DND-41 (cell line): ENCODE measurements at regions not wholly inside any gene's neighbourhood (a gene's known extent, or its start where the extent isn't known, plus 50 kb on each side); places are given as distances from the start of the nearest gene placed in this dataset.

Source experiments
- ATAC-seq: fragments of 200-7000 bp; cut with Tn5 transposase; 3 replicates; pipeline ENCODE4 v1.9.1; 2021; ENCODE audit warnings: low read depth; ENCODE audit not compliant: insufficient read depth
- DNase-seq: peaks from one replicate; pipeline ENCODE4 v3.0.0-alpha.2; 2020
- H2AFZ ChIP-seq: 2 replicates; pipeline ENCODE4 v1.6.0; 2012; ENCODE audit warnings: low read depth, low read length
- H3K27ac ChIP-seq: 2 replicates; pipeline ENCODE4 v1.5.1; 2012; ENCODE audit warnings: low read length, inconsistent platforms
- H3K27me3 ChIP-seq: fragments of 200-600 bp; sonication (generic); 2 replicates; pipeline ENCODE4 v1.6.0; 2012; ENCODE audit warnings: low read length, mild to moderate bottlenecking, inconsistent platforms; ENCODE audit not compliant: insufficient read depth, poor library complexity
- H3K36me3 ChIP-seq: 2 replicates; pipeline ENCODE4 v1.5.1; 2012; ENCODE audit warnings: low read length, inconsistent platforms; ENCODE audit not compliant: insufficient read depth
- H3K4me1 ChIP-seq: 2 replicates; pipeline ENCODE4 v1.5.1; 2012; ENCODE audit warnings: mild to moderate bottlenecking, low read length; ENCODE audit not compliant: insufficient read depth
- H3K4me2 ChIP-seq: 2 replicates; pipeline ENCODE4 v1.6.0; 2012; ENCODE audit warnings: mild to moderate bottlenecking, moderate library complexity, low read length, inconsistent platforms; ENCODE audit not compliant: insufficient read depth
- H3K4me3 ChIP-seq, 2 experiments: fragments of 200-600 bp in 1 of 2; shearing (Covaris generic) in 1 of 2; 2 replicates each; pipeline ENCODE4 v1.5.1; 2012 to 2016; ENCODE audit warnings: inconsistent platforms in 2 of 2, low read length in 2 of 2, mild to moderate bottlenecking in 2 of 2, low read depth in 1 of 2, moderate library complexity in 1 of 2
- H3K79me2 ChIP-seq: 2 replicates; pipeline ENCODE4 v1.6.0; 2012; ENCODE audit warnings: low read length, inconsistent platforms; ENCODE audit not compliant: insufficient read depth
- H3K9ac ChIP-seq: 2 replicates; pipeline ENCODE4 v1.6.0; 2012; ENCODE audit warnings: low read depth, mild to moderate bottlenecking, inconsistent platforms, low read length, moderate library complexity
- H3K9me3 ChIP-seq: 2 replicates; pipeline ENCODE4 v1.5.1; 2012; ENCODE audit warnings: low read length, moderate library complexity, mild to moderate bottlenecking, inconsistent platforms; ENCODE audit not compliant: insufficient read depth, severe bottlenecking
- H4K20me1 ChIP-seq: 2 replicates; pipeline ENCODE4 v1.6.0; 2012; ENCODE audit warnings: low read length; ENCODE audit not compliant: insufficient read depth
- EZH2 ChIP-seq: IDR thresholded peaks from 3 replicates; pipeline ENCODE4 v1.6.1; 2012; ENCODE audit warnings: borderline replicate concordance, low read depth, mild to moderate bottlenecking, moderate library complexity, low read length, inconsistent platforms; ENCODE audit not compliant: severe bottlenecking
- TF ChIP-seq, protein P1 (sequence below): IDR thresholded peaks from 2 replicates; pipeline ENCODE4 v1.5.1; 2012; ENCODE audit warnings: borderline replicate concordance, low read length, moderate library complexity, mild to moderate bottlenecking; ENCODE audit not compliant: poor library complexity, severe bottlenecking; ENCODE audit errors: extremely low read depth

DNA sequence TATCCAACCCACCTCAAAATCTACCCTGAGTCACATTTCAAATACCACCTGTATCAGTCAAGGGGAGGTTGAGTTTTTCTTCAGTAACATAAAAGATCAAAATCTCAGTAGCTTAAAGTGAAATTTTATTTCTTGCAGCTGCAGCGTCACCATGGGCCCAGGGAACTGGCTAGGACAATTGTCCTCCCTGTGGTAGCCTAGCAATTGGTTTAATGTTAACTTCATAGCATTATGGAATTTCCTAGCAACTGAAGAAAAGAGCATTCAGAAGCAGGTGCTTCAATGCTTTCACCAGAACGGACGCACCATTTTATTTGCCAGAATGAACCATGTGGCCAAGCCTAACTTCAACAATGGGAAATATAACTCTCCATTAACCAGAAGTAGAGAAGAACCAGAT lies 359.3 kb upstream of the TSHZ3 start:
- Histone ChIP-seq H2AFZ (no peak overlapping the region), H3K9ac (no peak overlapping the region), H4K20me1 (no peaks in the 10 kb centered on the region), H3K9me3 (no peaks in the 10 kb centered on the region), H3K79me2 (no peaks in the 10 kb centered on the region), H3K4me3 (no peak overlapping the region), H3K27ac (no peak overlapping the region), H3K4me2 (no peak overlapping the region), H3K36me3 (no peaks in the 10 kb centered on the region), H3K4me1 (no peaks in the 10 kb centered on the region), H3K27me3 (peaks cover 3% of the 10 kb centered on the region)
- TF ChIP-seq, protein P1, sequence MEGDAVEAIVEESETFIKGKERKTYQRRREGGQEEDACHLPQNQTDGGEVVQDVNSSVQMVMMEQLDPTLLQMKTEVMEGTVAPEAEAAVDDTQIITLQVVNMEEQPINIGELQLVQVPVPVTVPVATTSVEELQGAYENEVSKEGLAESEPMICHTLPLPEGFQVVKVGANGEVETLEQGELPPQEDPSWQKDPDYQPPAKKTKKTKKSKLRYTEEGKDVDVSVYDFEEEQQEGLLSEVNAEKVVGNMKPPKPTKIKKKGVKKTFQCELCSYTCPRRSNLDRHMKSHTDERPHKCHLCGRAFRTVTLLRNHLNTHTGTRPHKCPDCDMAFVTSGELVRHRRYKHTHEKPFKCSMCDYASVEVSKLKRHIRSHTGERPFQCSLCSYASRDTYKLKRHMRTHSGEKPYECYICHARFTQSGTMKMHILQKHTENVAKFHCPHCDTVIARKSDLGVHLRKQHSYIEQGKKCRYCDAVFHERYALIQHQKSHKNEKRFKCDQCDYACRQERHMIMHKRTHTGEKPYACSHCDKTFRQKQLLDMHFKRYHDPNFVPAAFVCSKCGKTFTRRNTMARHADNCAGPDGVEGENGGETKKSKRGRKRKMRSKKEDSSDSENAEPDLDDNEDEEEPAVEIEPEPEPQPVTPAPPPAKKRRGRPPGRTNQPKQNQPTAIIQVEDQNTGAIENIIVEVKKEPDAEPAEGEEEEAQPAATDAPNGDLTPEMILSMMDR, result no peak
- TF ChIP-seq EZH2, result no peak
- ATAC-seq, result no peak
- DNase-seq, result no peak

DNA sequence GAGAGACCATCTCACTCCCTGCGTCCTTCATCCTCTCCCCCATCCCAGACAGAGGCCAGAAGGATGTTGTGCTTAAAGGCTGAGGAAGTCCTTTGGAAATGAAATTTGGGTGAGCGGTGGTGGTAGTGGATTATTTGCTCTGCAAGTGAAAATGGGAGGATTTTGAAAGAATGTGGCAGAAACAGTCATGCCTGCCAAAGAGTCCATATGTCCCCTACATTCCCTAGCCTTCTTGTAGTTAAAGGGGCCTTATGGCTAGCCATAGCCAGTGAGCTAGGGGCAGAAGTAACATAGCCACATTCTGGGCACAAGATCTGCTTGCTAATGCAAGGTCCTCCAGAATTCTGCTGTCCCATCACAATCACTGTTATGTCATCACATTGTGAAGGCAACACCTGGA lies 360.2 kb upstream of the TSHZ3 start:
- Histone ChIP-seq H3K4me3 (no peak overlapping the region), H4K20me1 (no peaks in the 10 kb centered on the region), H3K27me3 (peaks cover 3% of the 10 kb centered on the region), H3K4me2 (no peak overlapping the region), H3K36me3 (no peaks in the 10 kb centered on the region), H2AFZ (no peak overlapping the region), H3K9ac (no peak overlapping the region), H3K4me1 (no peaks in the 10 kb centered on the region), H3K9me3 (no peaks in the 10 kb centered on the region), H3K79me2 (no peaks in the 10 kb centered on the region), H3K27ac (no peak overlapping the region)
- TF ChIP-seq EZH2, result no peak
- TF ChIP-seq, protein P1, result no peak
- ATAC-seq, result no peak
- no peak for DNase-seq

DNA sequence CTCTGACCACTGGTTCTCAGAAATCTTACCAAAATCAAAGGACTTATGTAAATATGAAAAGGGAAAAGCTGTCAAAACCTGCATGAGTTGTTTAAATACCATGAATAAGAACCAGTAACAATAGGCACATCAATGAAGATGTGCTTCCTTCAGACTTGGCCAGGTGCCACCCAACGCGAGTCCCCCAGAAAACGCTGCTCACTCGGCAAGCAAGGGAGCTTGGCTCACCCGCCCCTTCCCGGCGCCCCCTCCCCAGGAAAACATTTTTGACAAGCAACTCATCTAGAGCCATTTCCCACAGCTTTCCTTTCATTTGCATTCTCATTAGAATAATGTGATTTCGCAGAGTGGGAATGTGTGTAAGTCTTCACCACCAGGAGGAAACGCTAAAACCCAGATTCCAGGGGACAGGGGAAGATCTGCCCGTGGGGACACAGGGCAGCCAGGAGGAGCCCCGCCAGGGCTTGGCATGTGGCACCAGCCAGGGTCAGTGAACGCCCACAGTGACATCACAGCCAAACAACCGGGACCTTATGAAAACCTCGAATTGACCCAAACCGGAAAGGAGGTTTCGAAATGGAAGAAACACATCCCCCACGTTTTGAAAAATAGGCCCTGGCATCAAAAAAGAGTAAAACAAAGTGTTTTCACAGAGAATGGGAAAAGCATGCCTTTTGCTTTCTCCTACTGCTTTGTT lies 366.2 kb upstream of the TSHZ3 start:
- ATAC-seq (no peak), DNase-seq (no peak)
- H4K20me1 ChIP-seq, result no peaks in the 10 kb centered on the region
- no peak for TF ChIP-seq EZH2
- TF ChIP-seq, protein P1, result no peak
- no peak overlapping the region for H3K27ac ChIP-seq
- no peaks in the 10 kb centered on the region for H3K27me3 ChIP-seq
- no peak overlapping the region for H3K9ac ChIP-seq
- H3K79me2 ChIP-seq, result no peaks in the 10 kb centered on the region
- no peaks in the 10 kb centered on the region for H3K36me3 ChIP-seq
- H3K4me3 ChIP-seq, result no peak overlapping the region
- no peak overlapping the region for H3K4me2 ChIP-seq
- H3K4me1 ChIP-seq, result no peaks in the 10 kb centered on the region
- no peak overlapping the region for H2AFZ ChIP-seq
- H3K9me3 ChIP-seq, result no peaks in the 10 kb centered on the region
